LNCaP clone FGC (cell line): ENCODE measurements at regions not wholly inside any gene's neighbourhood (a gene's known extent, or its start where the extent isn't known, plus 50 kb on each side); places are given as distances from the start of the nearest gene placed in this dataset.

ENCODE experiments used
- DNase-seq: peaks from one replicate; pipeline ENCODE4 v3.0.0-alpha.2; 2011; ENCODE audit warnings: low read depth
- H3K4me3 ChIP-seq: 2 replicates; pipeline ENCODE4 v1.5.1; 2011; ENCODE audit warnings: mild to moderate bottlenecking, low read depth, low read length, control low read depth
- CTCF ChIP-seq: IDR thresholded peaks from 2 replicates; pipeline ENCODE4 v1.5.1; 2012; ENCODE audit warnings: mild to moderate bottlenecking; ENCODE audit not compliant: control insufficient read depth, insufficient read depth; ENCODE audit errors: extremely low read depth

GRCh38 chr7:130951303-130951975, 217.4 kb upstream of the KLF14 start:
- TF ChIP-seq CTCF = no peak
- no peak for DNase-seq
- no peak overlapping the region for H3K4me3 ChIP-seq

GRCh38 chr7:130951976-130952876, 218.2 kb upstream of the KLF14 start:
- H3K4me3 ChIP-seq = no peak overlapping the region
- DNase-seq = no peak
- TF ChIP-seq CTCF = no peak

- no peak for DNase-seq
- H3K4me3 ChIP-seq = no peak overlapping the region
- TF ChIP-seq CTCF = no peak
Measured at GRCh38 chr7:130953196-130953595, 219.2 kb upstream of the KLF14 start.

GRCh38 chr7:130954918-130955564, 221.0 kb upstream of the KLF14 start:
- TF ChIP-seq CTCF = no peak
- no peak overlapping the region for H3K4me3 ChIP-seq
- DNase-seq = no peak

- H3K4me3 ChIP-seq = no peak overlapping the region
- DNase-seq = no peak
- no peak for TF ChIP-seq CTCF
Measured at GRCh38 chr7:130955565-130955919, 221.5 kb upstream of the KLF14 start.

GRCh38 chr7:130956417-130957136, 222.6 kb upstream of the KLF14 start:
- no peak for TF ChIP-seq CTCF
- H3K4me3 ChIP-seq = no peak overlapping the region
- DNase-seq = no peak
